Vagina (tissue), 2 donors: ENCODE measurements at regions not wholly inside any gene's neighbourhood (a gene's known extent, or its start where the extent isn't known, plus 50 kb on each side); places are given as distances from the start of the nearest gene placed in this dataset.

Experiments used
- POLR2A ChIP-seq, 2 donors: fragments of 450-650 bp; IDR thresholded peaks; one replicate each; pipeline ENCODE4 v1.6.1; 2017; ENCODE audit warnings: antibody characterized with exemption in 2 of 2, mild to moderate bottlenecking in 2 of 2, moderate library complexity in 2 of 2
- TF ChIP-seq, protein P1 (sequence below), 3 experiments: fragments of 450-650 bp in 2 of 3; fragments of 200-600 bp in 1 of 3; sonication (generic) in 1 of 3; IDR thresholded peaks; one replicate each; pipeline ENCODE4 v1.5.1; 2017 to 2019; ENCODE audit warnings: antibody characterized with exemption in 3 of 3, mild to moderate bottlenecking in 2 of 3, moderate library complexity in 2 of 3

DNA sequence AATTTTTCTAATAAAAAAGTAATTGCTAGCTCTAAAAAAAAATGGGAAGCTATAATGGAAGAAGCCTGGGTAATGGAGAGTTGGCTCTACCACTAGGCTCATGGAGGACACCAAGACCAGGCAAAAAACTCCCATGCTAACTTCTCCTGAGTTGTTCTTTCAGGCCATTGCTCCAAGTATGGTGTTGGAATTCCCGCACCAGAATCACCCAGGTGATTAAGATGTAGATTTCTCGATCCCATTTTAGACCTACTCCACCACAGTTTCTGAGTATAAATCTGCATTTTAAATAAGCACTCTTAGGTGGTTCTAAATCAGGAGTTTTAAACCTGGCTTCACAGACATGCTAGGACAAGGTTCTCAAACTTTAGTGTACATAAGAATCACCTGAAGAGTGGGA lies 221.0 kb downstream of the EMP1 start:
- no peak for TF ChIP-seq POLR2A (IDR thresholded peaks at IDR 0.05)
- TF ChIP-seq, protein P1, sequence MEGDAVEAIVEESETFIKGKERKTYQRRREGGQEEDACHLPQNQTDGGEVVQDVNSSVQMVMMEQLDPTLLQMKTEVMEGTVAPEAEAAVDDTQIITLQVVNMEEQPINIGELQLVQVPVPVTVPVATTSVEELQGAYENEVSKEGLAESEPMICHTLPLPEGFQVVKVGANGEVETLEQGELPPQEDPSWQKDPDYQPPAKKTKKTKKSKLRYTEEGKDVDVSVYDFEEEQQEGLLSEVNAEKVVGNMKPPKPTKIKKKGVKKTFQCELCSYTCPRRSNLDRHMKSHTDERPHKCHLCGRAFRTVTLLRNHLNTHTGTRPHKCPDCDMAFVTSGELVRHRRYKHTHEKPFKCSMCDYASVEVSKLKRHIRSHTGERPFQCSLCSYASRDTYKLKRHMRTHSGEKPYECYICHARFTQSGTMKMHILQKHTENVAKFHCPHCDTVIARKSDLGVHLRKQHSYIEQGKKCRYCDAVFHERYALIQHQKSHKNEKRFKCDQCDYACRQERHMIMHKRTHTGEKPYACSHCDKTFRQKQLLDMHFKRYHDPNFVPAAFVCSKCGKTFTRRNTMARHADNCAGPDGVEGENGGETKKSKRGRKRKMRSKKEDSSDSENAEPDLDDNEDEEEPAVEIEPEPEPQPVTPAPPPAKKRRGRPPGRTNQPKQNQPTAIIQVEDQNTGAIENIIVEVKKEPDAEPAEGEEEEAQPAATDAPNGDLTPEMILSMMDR (IDR thresholded peaks at IDR 0.05): no peak
